ENCODE measurements at regions not wholly inside any gene's neighbourhood (a gene's known extent, or its start where the extent isn't known, plus 50 kb on each side); places are given as distances from the start of the nearest gene placed in this dataset.

- no peak for TF ChIP-seq EZH2 (IDR thresholded peaks at IDR 0.05; ENCODE audit: insufficient read depth, low read length)
- no peak for TF ChIP-seq CTCF (IDR thresholded peaks at IDR 0.05; ENCODE audit: insufficient read depth, low read depth, low read length)
Observed at GRCh38 chr20:40938020-40938419, 90.6 kb upstream of the TOP1 start.
